HL-60 (cell line): ENCODE measurements at regions not wholly inside any gene's neighbourhood (a gene's known extent, or its start where the extent isn't known, plus 50 kb on each side); places are given as distances from the start of the nearest gene placed in this dataset.

Source experiments
- GABPA ChIP-seq: IDR thresholded peaks from 2 replicates; pipeline ENCODE4 v1.6.1; 2012; ENCODE audit warnings: low read depth
- POLR2AphosphoS5 ChIP-seq: IDR thresholded peaks from 2 replicates; pipeline ENCODE4 v1.6.1; 2012; ENCODE audit warnings: low read depth
- SPI1 ChIP-seq: IDR thresholded peaks from 2 replicates; pipeline ENCODE4 v1.6.1; 2012; ENCODE audit warnings: low read depth, mild to moderate bottlenecking, borderline replicate concordance
- TF ChIP-seq, protein P1 (sequence below): IDR thresholded peaks from one replicate; pipeline ENCODE4 v1.5.1; 2011; ENCODE audit warnings: low read length, control low read depth, inconsistent platforms; ENCODE audit not compliant: insufficient read depth
- TF ChIP-seq, protein P2 (sequence below): IDR thresholded peaks from 2 replicates; pipeline ENCODE4 v1.6.1; 2012; ENCODE audit warnings: low read depth; ENCODE audit not compliant: insufficient replicate concordance

- TF ChIP-seq, protein P1, sequence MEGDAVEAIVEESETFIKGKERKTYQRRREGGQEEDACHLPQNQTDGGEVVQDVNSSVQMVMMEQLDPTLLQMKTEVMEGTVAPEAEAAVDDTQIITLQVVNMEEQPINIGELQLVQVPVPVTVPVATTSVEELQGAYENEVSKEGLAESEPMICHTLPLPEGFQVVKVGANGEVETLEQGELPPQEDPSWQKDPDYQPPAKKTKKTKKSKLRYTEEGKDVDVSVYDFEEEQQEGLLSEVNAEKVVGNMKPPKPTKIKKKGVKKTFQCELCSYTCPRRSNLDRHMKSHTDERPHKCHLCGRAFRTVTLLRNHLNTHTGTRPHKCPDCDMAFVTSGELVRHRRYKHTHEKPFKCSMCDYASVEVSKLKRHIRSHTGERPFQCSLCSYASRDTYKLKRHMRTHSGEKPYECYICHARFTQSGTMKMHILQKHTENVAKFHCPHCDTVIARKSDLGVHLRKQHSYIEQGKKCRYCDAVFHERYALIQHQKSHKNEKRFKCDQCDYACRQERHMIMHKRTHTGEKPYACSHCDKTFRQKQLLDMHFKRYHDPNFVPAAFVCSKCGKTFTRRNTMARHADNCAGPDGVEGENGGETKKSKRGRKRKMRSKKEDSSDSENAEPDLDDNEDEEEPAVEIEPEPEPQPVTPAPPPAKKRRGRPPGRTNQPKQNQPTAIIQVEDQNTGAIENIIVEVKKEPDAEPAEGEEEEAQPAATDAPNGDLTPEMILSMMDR = no peak
- no peak for TF ChIP-seq GABPA
- TF ChIP-seq POLR2AphosphoS5 = no peak
- TF ChIP-seq, protein P2, sequence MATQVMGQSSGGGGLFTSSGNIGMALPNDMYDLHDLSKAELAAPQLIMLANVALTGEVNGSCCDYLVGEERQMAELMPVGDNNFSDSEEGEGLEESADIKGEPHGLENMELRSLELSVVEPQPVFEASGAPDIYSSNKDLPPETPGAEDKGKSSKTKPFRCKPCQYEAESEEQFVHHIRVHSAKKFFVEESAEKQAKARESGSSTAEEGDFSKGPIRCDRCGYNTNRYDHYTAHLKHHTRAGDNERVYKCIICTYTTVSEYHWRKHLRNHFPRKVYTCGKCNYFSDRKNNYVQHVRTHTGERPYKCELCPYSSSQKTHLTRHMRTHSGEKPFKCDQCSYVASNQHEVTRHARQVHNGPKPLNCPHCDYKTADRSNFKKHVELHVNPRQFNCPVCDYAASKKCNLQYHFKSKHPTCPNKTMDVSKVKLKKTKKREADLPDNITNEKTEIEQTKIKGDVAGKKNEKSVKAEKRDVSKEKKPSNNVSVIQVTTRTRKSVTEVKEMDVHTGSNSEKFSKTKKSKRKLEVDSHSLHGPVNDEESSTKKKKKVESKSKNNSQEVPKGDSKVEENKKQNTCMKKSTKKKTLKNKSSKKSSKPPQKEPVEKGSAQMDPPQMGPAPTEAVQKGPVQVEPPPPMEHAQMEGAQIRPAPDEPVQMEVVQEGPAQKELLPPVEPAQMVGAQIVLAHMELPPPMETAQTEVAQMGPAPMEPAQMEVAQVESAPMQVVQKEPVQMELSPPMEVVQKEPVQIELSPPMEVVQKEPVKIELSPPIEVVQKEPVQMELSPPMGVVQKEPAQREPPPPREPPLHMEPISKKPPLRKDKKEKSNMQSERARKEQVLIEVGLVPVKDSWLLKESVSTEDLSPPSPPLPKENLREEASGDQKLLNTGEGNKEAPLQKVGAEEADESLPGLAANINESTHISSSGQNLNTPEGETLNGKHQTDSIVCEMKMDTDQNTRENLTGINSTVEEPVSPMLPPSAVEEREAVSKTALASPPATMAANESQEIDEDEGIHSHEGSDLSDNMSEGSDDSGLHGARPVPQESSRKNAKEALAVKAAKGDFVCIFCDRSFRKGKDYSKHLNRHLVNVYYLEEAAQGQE = no peak
- TF ChIP-seq SPI1 = no peak
These were observed 96.6 kb upstream of the OTUD4 start for GRCh38 chr4:145277011-145277410.
